Left renal cortex interstitium (tissue), 4 donors: ENCODE measurements at regions not wholly inside any gene's neighbourhood (a gene's known extent, or its start where the extent isn't known, plus 50 kb on each side); places are given as distances from the start of the nearest gene placed in this dataset.
"Not testable (repeated sequence)": the region's sequence is repeated elsewhere in the genome, so short reads cannot be mapped to it uniquely, and the experiment has no call there.

ENCODE experiments used
- DNase-seq, 4 donors: peaks; one replicate each; pipeline ENCODE4 v3.0.0-alpha.2; 2013; ENCODE audit warnings: low read depth in 4 of 4, low spot score in 2 of 4, missing footprints in 1 of 4

DNA sequence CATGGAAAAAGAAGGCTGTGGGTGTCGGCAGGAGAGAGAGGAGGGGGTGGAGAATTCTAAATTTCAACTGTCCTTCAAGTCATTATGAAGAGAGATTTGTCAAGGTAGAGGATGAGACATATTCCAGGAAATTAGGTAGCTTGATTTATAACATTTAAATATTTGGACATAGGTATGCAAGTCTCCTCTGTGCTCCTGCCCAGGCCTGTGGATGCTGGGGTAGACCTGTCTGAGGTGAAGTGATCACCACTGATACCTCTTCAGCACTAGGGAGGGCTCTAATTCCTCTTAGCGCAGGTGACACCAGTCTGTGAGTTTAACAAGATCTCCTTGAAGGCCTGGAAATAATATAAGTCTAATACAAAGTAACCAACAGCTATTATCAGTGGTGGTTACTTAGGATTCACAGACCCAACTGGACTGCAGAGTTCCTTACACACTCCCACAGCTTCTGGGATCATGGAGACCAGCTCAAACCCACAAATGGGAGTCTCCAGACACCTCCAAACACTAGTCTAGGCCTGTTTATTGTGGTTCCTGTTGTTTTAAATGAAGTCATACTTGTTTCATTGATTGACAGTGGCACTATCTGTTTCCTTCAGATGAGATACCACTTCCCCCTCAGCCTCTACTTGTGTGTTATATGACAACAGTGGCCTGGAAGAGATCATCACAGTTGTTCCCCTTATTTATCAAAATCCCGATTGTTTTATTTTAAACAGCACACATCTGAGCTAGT lies 104.1 kb upstream of the ITPRID2 start:
- DNase-seq, result no peak

GRCh38 chr2:181788897-181789555 lies 102.5 kb upstream of the ITPRID2 start:
- no peak for DNase-seq

DNA sequence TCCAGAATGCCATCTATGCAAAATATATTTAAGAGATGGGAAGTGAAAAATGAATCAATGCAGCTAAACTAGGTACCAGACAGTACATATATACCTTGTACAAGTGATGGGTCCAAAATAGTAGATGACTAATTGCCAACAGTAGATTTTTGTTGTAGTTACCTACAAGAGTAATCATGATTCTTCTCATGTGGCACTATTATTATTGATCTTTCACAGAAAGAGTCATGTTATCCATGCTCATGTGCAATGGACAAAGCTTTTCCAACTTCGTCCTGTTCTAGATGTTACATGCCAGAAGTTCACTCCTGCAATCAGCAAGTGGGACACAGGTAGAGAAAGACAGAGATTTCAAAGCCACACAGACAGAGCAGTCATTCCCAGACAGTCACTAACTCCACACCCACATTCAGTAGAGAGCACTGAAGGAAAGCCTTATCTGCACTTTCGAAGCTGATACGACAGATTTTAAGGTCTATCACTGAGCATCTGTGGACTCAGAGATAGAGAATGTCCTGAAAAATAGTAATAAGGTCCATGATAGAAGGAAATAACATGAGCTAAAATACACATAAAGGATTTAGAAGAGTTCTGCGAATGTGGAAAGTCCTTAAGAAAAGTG lies 101.6 kb upstream of the ITPRID2 start:
- no peak for DNase-seq

DNA sequence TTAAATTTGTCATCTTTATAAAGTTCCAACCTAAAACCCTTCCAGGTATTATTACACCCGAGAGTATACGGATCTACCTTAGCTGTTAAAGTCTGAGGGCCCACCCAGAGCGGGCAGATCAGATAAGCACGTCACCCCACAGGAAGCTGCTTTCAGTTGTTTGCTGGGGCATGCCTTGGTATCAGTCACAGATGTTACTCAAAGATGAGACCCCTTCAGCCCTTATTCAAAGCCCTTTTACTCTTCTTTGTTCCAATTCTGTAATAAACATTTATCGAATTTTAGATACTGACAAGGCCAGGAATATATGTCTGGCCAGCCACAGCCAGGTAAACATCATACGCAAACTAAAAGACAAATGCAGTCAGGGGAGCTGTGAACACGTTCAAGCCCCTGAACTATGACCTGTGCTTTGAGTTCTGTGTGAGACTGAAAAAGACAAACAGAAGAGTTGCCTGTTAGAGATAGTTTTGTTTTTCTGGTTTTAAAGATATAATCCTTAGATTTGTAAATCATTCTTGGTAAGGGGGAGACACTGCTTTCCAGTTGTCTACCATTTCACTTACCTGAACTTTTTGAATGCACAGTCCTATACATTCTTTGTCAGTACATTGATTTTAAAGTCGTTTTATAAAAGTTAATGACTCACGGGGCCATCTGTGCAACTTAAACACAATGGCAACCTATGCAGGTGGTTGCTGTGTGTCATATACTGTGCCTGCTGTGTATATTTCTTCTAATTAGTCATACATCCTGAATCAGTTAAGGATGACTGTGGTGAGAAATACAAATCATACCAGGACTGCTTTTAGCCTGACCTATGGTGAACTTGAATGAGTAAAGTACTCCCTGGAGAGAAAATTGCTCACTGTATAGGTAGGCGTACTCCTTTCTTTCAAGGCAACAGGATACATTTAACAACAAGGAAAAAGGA lies 100.5 kb upstream of the ITPRID2 start:
- no peak for DNase-seq

- no peak for DNase-seq
Measured at GRCh38 chr2:181792906-181793305, 98.6 kb upstream of the ITPRID2 start.

GRCh38 chr2:181798022-181798421 lies 93.5 kb upstream of the ITPRID2 start:
- no peak for DNase-seq

DNA sequence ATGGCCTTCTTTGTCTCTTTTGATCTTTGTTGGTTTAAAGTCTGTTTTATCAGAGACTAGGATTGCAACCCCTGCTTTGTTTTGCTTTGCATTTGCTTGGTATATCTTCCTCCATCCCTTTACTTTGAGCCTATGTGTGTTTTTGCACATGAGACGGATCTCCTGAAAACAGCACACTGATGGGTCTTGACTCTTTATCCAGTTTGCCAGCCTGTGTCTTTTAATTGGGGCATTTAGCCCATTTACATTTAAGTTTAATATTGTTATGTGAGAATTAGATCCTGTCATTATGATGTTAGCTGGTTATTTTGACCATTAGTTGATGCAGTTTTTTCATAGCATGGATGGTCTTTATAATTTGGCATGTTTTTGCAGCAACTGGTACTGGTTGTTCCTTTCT lies 89.2 kb upstream of the ITPRID2 start:
- not testable (repeated sequence) for DNase-seq

DNA sequence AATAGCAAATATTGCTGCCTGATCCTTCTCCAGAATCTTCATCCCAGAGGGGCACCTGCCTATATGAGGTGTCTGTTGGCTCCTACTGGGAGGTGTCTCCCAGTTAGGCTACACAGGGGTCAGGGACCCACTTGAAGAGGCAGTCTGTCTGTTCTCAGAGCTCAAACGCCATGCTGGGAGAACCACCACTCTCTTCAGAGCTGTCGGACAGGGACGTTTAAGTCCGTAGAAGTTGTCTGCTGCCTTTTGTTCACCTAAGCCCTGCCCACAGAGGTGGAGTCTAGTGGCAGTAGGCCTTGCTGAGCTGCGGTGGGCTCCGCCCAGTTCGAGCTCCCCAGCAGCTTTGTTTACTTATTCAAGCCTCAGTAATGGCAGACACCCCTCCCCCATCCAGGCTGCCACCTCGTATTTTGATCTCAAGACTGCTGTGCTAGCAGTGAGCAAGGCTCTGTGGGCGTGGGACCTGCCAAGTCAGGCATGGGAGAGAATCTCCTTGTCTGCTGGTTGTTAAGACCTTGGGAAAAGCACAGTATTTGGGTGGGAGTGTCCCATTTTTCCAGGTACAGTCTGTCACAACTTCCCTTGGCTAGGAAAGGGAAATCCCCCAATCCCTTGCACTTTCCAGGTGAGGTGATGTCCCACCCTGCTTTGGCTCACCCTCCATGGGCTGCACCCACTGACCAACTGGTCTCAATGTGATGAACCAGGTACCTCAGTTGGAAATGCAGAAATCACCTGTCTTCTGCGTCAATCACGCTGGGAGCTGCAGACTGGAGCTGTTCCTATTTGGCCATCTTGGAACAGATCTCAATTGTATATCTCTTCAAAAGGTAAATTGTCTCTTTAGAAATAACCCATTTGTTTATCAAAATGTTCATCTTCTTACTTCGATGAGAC lies 87.4 kb upstream of the ITPRID2 start:
- DNase-seq, result not testable (repeated sequence)

DNA sequence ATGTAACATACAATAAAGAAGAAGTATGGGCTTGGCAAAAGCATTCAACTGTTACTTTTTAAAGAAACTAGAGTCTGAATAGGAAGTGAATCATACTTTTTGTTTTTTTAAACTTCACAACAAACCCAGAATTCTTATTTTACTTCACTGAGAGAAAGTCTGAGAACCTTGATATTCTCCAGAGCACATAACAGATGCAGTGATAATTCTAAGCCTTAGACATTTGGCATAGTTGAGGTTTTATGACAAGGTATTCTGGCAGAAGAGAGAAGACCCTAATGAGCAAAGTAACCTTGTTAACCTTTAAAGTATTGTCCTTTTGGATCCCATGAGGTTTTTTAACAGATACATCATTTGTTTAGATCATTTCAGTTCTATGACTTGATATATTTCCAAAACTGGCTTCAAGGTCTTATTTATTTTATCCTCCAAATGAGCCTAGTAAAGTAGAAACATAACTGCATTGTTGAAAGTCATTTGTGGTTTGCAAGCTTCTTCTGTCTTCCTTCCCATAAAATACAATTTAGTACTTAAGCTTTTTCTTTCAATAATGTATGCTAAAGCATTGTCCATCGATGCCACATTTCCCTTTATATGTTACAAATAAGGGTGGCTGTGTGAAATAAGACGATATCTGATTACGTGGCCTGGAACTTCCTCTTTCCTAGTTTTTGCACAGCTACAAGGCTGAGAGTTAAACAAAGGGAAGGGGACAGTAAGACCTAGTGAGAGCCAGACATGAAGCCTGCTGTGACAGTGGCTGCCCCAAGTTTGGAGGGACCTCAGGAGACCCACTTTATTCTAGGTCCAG lies 86.1 kb upstream of the ITPRID2 start:
- no peak for DNase-seq

GRCh38 chr2:181806039-181806392 lies 85.5 kb upstream of the ITPRID2 start:
- no peak for DNase-seq

DNA sequence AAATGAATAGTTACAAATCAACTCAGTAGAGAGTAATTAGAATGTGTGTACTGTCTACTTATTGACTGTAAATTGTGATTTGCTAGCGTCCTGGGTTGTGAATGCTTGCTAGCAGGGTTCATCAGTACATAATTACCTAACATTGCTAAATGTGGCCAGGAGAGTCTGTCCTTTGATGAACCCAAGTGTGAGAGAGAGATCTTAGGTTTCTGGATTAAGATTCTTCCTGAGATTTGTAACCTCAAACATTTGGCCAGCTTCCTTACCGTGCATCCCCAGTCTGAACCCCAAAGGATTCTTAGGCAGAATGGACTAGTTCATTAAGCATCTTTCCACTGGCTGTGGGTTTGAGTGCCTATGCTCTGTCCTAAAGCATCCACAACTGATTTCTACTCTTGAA lies 84.0 kb upstream of the ITPRID2 start:
- no peak for DNase-seq

DNA sequence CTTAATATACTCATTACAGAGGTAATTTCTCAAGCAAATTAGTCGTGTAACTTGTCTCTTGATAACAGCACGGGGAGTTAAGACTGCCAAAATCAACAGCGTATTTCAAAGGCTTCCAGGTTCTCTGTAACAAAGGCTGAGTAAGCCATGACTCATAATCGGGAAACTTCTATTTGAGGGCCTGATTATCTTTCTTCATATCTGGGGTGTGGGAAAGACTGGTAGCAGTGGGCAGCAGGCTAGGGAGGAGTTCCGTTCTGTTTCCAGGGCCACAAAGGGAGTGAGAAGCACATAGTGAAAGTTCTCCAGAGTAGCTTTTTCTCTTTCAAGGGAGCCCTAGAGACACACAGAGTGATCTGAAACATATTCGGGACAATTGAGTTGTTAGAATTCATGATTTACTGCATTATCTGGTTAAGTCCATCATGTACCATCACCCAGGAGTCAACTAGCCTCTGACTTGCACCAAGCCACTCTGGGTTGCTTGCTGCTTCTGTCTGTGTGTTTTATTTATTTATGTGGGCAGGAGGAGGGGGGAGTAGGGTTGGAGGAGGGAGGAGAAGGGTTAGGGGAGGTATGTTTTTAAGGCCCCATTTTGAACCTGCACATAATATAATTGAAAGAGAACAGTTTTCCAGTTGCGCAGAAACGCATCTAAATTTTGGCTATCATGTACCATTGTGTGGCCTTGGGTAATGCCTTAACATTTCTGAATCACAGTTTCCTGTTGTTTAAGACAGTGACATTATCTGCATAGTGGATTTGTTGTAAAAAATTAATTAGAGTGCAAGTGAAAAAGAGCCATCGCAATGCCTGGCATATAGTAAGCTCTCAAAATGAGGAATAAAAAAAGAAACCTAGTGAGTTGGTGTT lies 80.5 kb upstream of the ITPRID2 start:
- no peak for DNase-seq

DNA sequence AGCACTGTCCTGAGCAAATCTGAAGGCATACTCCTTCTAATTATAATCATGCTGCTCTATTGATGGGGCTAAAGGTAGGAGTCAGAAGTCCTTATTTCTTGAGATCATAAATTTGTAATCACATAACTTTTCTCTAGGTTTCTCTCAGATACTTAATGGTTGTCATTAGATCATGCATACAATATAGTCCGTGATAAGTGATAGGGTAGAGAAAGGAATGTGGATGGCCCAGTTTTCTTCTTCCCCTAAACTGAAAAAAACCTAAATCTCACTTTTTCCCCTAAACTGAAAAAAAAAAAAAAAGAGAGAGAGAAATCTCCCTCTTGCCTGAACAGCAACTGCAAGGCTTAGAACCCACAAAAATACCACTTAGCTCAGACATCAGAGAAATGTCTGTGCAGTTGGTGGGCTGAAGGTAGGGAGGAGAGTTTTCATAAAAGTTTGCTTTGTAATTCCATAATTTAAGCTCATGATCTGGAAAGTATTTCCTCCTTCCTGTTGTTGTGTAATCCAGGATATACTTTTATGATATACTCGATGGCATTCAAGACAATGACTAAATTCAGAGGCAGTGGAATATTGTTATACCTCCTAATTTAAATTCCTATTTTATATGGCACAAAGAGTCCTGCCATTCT lies 79.3 kb upstream of the ITPRID2 start:
- no peak for DNase-seq

GRCh38 chr2:181814057-181814491 lies 77.5 kb upstream of the ITPRID2 start:
- no peak for DNase-seq

GRCh38 chr2:181817509-181817908 lies 74.0 kb upstream of the ITPRID2 start:
- DNase-seq, result no peak

GRCh38 chr2:181818058-181818680 lies 73.4 kb upstream of the ITPRID2 start:
- no peak for DNase-seq

DNA sequence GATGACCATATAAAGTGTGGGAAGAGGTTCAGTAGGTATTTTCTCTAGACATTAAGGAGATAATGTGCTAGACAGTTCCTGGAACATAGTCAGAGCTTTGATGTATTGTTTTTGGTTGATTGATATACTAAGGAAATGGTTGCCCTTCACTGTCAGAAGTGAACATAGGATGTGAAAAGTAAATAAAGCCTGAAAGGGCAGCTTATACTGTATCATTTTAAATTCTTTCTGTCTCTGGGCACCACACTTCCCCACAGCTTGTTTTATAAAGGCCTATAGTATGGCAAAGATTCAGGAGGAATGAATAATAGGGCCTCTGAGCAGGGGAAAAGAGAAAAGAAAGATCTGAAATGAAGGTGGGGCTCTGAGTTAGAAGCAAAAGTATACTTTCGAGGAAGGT lies 72.7 kb upstream of the ITPRID2 start:
- no peak for DNase-seq
